Activated gamma-delta T cell treated with anti-CD3 and anti-CD28 coated beads, Interleukin-2, amount 50 U/mL, for 16 hours (primary cell): ENCODE measurements at regions not wholly inside any gene's neighbourhood (a gene's known extent, or its start where the extent isn't known, plus 50 kb on each side); places are given as distances from the start of the nearest gene placed in this dataset.
"Not testable (repeated sequence)": the region's sequence is repeated elsewhere in the genome, so short reads cannot be mapped to it uniquely, and the experiment has no call there.

ENCODE experiments used
- DNase-seq: peaks from one replicate; pipeline ENCODE4 v3.0.0-alpha.2; 2020; ENCODE audit warnings: low read depth

- no peak for DNase-seq
Observed at GRCh38 chr2:89833780-89834117, 1142.3 kb downstream of the RPIA start.

DNA sequence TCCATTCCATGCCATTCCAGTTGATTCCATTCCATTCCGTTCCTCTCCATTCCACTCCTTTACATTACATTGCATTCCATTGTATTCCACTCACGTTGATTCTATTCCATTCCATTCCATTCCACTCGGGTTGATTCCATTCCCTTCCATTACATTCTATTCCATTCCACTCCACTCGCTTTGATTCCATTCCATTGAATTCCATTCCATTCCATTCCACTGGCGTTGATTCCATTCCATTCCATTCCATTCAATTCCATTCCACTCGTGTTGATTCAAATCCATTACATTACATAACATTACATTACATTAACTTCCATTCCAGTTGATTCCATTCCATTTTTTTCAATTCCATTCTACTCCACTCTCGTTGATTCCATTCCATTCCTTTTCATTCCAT is 1142.8 kb downstream of the RPIA start:
- DNase-seq, result no peak

GRCh38 chr2:89836326-89836725 is 1144.9 kb downstream of the RPIA start:
- not testable (repeated sequence) for DNase-seq

DNA sequence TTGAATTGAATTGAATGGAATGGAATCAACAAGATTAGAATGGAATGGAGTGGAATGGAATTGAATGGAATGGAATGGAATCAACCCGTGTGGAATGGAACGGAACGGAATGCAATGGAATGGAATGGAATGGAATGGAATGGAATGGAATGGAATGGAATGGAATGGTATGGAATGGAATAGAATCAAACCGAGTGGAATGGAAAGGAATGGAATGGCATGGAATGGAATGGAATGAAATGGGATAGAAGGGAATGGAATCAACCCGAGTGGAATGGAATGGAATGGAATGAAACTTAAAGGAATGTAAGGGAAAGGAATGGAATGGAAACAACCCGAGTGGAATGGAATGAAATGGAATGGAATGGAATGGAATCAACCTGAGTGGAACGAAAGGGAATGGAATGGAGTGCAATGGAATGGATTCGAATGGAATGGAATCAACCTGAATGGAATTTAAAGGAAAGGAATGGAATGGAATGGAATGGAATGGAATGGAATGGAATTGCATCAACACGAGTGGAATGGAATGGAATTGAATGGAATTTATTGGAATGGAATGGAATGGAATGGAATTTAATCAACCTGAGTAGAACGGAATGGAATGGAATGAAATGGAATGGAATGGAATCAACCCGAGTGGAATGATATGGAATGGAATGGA is 1146.6 kb downstream of the RPIA start:
- no peak for DNase-seq

- not testable (repeated sequence) for DNase-seq
Observed at GRCh38 chr2:89840175-89840574, 1148.7 kb downstream of the RPIA start.

GRCh38 chr2:89840781-89841475 is 1149.5 kb downstream of the RPIA start:
- DNase-seq, result not testable (repeated sequence)

DNA sequence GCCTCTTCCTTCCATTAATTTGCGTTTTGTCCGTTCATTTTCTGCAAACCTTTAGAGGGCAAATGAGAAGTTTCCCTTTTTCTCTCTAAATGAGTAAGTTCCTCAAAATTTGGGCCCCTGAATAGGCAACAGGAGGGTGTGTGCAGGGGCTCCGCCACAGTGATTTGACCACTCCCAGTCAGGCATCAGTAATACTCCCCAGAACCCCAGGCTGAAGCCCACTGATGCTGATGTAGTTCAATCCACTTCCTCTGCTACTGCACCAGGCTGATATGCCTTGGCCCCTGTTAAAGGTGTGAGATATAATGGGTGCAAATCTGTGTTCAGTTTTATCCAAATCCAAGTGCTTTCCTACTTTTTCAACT is 1150.0 kb downstream of the RPIA start:
- DNase-seq, result no peak

GRCh38 chr2:89842180-89842908 is 1150.9 kb downstream of the RPIA start:
- no peak for DNase-seq

DNA sequence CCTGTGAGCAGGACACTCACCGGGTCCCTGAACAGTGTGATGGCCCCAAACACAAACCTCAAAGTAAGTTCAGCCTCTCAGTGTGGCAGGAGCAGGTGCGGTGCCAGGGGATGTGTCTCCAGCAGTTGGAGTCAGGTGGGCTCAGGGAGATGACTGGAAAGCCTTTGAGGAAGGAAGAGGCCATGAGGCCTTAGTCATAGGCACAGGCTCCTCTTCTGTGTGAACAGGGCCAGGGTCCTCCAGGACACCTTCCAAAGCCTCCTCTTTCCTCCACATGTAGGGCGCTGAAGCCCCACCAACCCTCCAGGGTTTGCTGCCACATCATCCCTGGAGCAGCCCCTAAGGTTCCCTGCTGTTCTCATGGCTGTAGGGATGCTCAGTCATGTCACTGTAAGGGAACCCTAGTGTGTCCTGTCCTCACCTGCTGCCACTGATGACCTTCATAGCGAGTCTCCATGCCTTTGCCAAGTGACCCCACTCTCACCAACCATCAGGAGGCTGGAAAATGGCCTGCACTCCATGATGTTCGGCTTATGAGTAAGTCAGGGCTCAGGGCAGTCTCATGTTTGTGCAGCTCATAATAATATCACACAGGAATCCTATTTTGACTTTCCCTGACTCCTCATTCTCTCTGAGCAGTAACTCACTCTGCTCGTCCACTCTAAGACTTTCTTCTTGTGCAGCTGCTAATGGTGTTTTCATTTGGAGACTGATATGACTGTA is 1152.9 kb downstream of the RPIA start:
- DNase-seq, result no peak

GRCh38 chr2:89845532-89845931 is 1154.1 kb downstream of the RPIA start:
- no peak for DNase-seq

GRCh38 chr2:89848114-89848513 is 1156.6 kb downstream of the RPIA start:
- DNase-seq, result no peak

GRCh38 chr2:89848763-89849368 is 1157.4 kb downstream of the RPIA start:
- DNase-seq, result no peak

GRCh38 chr2:89849731-89850130 is 1158.3 kb downstream of the RPIA start:
- DNase-seq, result no peak

DNA sequence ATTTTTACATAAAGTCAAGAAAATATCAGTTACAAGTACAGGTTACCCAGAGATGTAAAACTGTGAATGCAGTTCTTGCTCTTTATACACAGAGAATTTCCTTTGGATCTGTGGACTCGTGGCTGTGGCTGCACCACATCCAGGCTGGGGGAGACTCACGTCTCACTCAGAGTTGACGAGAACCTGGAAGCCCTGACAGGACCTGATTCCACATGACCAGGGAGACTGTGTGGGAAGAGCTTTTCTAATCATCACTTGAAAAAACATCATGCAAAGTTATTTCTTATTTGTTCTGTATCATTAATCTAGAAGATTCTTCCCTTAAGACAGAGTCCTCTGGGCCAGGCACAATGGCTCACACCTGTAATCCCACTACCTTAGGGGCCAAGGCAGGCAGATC is 1159.0 kb downstream of the RPIA start:
- no peak for DNase-seq

- no peak for DNase-seq
Observed at GRCh38 chr2:89850881-89851582, 1159.6 kb downstream of the RPIA start.

GRCh38 chr2:89851583-89851905 is 1160.1 kb downstream of the RPIA start:
- no peak for DNase-seq

GRCh38 chr2:89853427-89853826 is 1162.0 kb downstream of the RPIA start:
- DNase-seq, result not testable (repeated sequence)

DNA sequence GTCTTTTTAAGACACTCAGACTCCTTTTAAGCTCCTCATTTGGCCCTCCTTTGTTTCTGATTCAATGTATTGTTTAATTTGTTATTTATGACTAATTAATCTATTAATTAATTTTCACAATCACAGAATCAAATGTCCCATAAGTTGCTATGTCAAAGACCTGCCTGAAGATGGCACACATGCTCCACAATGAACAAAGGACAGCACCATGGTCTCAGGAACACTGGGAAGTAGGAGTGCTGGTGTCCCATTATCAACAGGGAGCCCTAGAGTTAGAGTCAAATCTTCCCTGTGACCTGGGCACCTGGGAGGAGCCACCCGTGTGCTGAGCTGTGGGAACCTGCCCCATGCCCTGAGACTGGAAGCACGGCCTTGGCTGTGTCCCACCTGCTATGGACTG is 1164.3 kb downstream of the RPIA start:
- DNase-seq, result not testable (repeated sequence)

DNA sequence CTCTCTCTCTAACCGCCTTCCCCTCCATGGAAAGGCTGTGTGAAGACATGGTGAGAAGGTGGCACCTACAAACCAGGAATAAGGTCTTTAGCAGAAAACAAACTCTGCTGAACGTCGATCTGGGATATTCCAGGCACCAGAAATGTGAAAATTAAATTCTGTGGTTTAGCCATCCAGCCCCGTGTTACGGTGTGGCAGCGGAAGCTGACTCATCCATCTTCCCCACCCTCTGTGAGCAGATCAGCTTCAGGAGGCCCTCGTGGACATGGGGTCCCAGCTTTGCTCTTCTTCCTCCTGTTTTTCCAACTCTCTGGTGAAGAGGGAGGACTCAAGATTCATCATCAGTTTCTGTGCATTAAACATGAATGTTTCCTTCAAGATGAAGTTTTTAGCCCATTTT is 1164.8 kb downstream of the RPIA start:
- DNase-seq, result not testable (repeated sequence)

DNA sequence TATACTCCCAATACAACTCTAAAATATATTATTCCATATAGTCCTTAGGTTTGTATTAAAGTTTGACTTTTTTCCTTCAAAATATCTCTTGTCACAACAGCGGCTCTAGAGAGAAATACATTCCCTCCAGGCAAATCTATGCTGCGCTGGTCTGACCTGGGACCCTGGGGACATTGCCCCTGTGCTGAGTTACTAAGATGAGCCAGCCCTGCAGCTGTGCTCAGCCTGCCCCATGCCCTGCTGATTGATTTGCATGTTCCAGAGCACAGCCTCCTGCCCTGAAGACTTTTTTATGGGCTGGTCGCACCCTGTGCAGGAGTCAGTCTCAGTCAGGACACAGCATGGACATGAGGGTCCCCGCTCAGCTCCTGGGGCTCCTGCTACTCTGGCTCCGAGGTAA is 1170.7 kb downstream of the RPIA start:
- not testable (repeated sequence) for DNase-seq

GRCh38 chr2:89863209-89863608 is 1171.7 kb downstream of the RPIA start:
- not testable (repeated sequence) for DNase-seq
